Stromal cell of bone marrow (primary cell): ENCODE measurements at regions not wholly inside any gene's neighbourhood (a gene's known extent, or its start where the extent isn't known, plus 50 kb on each side); places are given as distances from the start of the nearest gene placed in this dataset.

Experiments used
- DNase-seq: peaks from one replicate; pipeline ENCODE4 v3.0.0-alpha.2; 2012; ENCODE audit warnings: low read depth

GRCh38 chr5:33297760-33298216, 143.0 kb upstream of the TARS1 start:
- no peak for DNase-seq

- DNase-seq, result no peak
These were observed 141.1 kb upstream of the TARS1 start for GRCh38 chr5:33299621-33300208.

- no peak for DNase-seq
These were observed 140.5 kb upstream of the TARS1 start for GRCh38 chr5:33300209-33300742.

DNA sequence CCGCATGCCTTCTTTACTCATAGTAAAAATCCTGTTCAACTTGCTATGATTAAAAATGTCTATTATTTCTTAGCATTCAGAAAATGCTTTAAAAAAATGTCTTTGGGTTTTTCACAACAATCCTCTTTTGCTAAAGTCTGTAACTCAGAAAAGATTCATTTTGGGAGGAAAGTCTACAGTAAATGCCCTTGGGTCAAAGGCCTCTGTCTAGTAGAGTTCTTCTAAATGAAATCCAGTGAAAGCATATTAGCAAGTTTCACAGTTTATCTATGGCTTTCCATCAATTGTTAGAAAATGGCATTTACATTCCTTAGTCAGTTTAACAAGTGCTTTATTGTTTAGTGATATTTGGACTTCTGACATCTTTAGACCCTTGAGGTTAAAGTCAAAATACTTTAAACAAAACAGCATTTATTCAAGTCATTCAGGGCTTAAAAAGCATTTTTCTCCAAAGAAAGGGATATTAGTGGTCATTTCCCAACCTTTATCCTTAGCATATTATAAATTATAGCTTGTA, 137.1 kb upstream of the TARS1 start:
- DNase-seq, result no peak

- no peak for DNase-seq
These were observed 136.2 kb upstream of the TARS1 start for GRCh38 chr5:33304601-33305000.

- no peak for DNase-seq
These were observed 135.2 kb upstream of the TARS1 start for GRCh38 chr5:33305572-33305971.

- peak; percentile 54 for DNase-seq
These were observed 134.0 kb upstream of the TARS1 start for GRCh38 chr5:33306758-33307157.

- DNase-seq, result no peak
These were observed 132.2 kb upstream of the TARS1 start for GRCh38 chr5:33308586-33308985.

GRCh38 chr5:33309068-33309467, 131.7 kb upstream of the TARS1 start:
- DNase-seq, result no peak

GRCh38 chr5:33309536-33310345, 131.0 kb upstream of the TARS1 start:
- DNase-seq, result no peak

DNA sequence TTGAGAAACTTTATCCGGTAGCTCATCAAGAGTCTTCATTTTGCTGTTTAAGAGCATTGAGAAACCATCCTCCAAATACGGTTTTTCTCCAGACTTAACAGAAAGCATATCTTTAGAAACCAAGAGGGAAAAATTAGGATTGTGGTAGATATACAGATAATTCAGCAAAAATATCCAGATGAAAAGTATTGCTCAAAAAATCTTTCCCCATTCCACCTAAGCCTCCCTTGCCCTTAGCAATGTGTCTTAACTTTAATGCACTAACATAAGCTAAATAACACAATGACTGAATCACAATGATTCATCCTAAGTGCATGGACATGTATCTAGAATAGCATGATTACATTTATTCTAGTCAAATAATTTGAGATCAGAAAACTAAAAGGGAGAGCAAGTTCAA, 130.3 kb upstream of the TARS1 start:
- DNase-seq, result peak; percentile 75

- DNase-seq, result peak; percentile 95
These were observed 128.9 kb upstream of the TARS1 start for GRCh38 chr5:33311893-33312292.

DNA sequence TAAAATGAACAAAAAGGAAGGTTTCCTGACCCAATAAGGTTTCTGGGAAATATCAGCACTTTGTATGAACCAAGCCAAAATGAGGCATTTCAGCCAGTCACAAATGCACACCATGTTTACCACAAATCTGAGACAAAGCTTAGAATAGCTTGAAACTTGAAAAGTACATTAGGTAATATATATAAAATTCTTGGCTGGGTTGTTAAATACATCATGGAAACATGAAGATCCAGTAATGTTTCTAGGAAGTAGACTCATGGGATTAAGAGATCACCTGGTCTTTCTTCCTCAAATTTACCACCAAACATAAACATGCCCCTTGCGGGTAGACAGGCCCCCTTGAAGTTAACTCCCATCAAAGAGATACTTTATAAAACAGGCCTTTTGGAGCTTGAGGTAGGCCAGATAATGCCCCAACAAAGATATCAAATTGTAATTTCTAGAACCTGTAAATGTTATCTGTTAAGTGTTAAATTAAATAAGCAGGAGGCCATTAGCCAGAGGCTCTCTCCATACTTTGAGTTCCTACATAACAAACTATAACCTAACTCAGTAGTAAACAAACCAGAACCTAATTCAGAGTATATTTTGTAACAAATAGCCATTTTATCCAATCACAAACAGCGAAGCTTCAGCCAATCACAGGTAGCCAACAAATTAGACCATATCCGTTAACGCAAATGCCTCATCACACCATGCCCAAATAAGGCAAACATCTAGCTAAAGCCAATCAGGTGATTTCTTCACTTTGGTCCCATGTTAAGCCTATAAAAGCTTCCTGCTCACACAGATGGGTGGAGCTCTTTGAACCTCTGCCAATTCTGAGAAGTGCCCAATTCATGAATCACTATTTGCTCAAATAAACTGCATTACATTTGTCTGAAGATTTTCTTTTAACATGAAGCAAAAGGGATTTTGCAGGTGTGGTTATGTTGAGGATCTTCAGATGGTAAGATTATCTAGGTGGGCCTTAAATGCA, 127.9 kb upstream of the TARS1 start:
- DNase-seq, result peak; percentile 82

GRCh38 chr5:33315189-33315588, 125.6 kb upstream of the TARS1 start:
- DNase-seq, result no peak

DNA sequence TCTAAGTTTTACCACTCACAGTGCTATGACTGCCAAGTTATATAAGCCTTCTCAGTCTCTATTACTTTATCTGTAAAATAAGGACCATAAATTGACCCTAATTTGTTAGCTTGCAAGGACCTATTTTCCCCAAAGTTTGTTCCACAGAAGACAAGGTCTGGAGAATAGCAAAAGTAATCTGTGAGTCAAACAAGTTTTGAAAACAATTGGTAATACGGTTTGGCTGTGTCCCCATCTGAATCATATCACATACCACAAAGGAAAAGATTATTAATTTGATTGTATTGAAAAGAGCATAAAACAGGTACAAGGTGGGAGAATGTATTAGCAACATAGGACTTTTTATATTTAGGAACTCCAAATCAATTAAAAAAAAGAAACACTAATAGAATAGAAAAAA, 124.0 kb upstream of the TARS1 start:
- no peak for DNase-seq

DNA sequence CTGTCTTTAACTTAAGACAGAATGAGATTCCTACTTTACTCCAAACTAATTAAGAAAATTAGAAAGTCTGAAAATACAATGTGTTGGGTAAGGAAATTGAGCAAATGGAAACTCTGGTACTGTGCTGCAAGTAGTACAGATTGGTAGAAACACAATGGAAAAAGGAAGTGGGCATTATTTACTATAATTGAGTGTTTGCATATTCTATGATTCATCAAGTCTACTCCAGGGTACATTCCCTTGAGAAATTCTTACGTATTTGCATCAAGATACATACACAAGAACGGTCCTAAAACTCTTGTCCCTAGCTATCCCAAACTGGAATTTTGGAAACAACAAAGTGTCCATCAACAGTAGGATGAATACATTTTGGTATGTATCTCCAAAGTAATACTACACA, 123.5 kb upstream of the TARS1 start:
- no peak for DNase-seq

GRCh38 chr5:33319151-33319550, 121.6 kb upstream of the TARS1 start:
- DNase-seq, result no peak

GRCh38 chr5:33319841-33320240, 120.9 kb upstream of the TARS1 start:
- DNase-seq, result no peak

GRCh38 chr5:33321026-33321425, 119.7 kb upstream of the TARS1 start:
- DNase-seq, result peak; percentile 97

DNA sequence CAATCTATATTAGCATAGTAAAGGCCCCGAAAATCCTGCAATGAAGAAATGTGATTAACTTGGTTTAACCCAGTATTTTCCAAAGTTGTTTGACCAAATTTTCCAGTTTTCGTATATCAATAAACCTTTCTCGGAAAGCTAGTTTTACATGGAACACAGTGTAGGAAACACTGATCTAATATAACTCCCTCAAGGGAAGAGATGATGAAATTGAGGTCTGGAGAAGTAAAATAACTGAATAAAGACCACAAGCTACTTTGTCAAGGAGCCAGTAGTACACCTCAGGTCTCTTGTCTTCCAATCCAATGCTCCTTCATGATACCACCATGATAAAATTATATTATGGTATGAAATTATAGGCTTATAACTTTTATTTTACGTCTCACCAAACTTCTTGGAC, 118.1 kb upstream of the TARS1 start:
- peak; percentile 76 for DNase-seq

DNA sequence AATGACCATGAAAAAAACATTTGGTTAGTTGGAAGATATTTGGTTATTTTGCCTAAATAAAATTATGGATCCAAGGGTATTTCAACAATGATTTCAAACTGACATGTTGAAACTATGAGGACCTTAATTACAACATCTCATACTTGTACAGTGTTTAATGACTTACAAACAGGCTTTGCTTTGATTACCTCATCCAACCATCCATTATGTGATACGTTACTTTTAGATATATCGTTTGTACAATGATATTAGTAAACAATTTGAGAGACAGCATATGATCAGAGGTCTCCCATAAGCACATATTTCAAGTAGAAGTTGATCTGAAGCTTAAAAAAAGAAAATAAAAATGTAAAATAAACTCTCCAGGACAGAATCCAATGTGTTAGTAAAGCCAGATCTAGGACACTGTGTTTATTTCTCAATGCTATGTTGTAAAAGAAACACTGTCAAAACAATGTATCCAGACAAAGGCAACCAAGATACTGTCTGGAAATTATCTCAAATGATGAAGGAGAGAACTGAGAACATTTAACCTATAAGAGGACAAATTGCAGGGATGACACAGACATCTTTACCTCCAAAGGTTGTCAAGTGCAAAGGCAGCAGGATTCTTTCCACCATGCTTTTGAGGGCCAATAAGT, 116.0 kb upstream of the TARS1 start:
- no peak for DNase-seq

DNA sequence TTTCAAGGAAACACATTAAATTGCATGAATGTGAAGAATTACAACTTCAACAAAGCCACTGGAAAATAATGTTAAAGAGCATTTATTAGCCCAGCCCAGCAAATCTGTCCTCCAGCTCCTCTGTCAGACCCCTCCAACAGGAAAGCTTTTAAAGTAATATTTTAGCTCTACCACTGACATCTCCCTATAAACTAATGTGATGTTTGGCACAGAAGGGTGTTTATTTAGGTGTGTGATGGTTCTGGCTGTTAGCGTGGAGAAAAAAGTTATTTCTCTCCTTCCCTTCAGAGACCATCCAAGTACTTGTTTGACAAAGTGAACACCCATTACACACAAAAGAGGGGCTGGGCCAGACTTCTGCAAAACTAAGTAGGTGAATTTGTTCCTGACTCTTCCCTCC, 111.9 kb upstream of the TARS1 start:
- no peak for DNase-seq
